ENCODE measurements at regions not wholly inside any gene's neighbourhood (a gene's known extent, or its start where the extent isn't known, plus 50 kb on each side); places are given as distances from the start of the nearest gene placed in this dataset.
"Not testable (repeated sequence)": the region's sequence is repeated elsewhere in the genome, so short reads cannot be mapped to it uniquely, and the experiment has no call there.

DNA sequence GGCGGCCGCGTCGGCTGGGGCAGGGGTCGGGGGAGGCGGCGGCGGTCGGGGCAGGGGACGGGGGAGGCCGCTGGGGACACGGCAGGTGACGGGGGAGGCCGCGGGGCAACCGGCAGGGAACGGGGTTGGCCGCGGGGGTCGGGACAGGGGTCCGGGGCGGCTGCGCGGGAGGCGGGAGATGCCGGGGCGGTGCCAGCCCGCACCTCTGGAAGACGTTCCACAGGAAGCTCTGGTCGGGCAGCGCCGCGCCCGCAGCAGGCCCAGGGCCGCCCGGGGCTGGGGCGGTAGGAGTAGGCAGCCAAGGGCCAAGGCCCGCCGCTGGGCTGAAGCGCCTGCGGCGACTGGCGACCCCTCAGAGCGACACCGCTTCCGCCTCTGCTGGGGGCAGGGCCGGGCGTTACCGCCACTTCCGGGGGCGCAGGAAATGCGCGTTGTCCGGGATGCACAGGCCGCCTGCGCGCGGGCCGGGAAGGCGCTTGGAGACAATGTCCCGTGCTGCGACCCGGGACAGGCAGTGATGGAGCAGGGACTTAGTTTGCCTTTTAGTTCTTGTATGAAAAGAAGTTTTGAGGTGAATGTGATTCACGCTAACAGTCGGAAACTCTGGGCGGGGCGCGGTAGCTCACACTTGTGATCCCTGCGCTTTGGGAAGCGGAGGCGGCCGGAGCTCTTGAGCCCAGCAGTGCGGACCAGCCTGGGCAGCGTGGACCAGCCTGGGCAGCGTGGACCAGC, 110.0 kb upstream of the LPCAT1 start (continued):
- TF ChIP-seq, protein P1, sequence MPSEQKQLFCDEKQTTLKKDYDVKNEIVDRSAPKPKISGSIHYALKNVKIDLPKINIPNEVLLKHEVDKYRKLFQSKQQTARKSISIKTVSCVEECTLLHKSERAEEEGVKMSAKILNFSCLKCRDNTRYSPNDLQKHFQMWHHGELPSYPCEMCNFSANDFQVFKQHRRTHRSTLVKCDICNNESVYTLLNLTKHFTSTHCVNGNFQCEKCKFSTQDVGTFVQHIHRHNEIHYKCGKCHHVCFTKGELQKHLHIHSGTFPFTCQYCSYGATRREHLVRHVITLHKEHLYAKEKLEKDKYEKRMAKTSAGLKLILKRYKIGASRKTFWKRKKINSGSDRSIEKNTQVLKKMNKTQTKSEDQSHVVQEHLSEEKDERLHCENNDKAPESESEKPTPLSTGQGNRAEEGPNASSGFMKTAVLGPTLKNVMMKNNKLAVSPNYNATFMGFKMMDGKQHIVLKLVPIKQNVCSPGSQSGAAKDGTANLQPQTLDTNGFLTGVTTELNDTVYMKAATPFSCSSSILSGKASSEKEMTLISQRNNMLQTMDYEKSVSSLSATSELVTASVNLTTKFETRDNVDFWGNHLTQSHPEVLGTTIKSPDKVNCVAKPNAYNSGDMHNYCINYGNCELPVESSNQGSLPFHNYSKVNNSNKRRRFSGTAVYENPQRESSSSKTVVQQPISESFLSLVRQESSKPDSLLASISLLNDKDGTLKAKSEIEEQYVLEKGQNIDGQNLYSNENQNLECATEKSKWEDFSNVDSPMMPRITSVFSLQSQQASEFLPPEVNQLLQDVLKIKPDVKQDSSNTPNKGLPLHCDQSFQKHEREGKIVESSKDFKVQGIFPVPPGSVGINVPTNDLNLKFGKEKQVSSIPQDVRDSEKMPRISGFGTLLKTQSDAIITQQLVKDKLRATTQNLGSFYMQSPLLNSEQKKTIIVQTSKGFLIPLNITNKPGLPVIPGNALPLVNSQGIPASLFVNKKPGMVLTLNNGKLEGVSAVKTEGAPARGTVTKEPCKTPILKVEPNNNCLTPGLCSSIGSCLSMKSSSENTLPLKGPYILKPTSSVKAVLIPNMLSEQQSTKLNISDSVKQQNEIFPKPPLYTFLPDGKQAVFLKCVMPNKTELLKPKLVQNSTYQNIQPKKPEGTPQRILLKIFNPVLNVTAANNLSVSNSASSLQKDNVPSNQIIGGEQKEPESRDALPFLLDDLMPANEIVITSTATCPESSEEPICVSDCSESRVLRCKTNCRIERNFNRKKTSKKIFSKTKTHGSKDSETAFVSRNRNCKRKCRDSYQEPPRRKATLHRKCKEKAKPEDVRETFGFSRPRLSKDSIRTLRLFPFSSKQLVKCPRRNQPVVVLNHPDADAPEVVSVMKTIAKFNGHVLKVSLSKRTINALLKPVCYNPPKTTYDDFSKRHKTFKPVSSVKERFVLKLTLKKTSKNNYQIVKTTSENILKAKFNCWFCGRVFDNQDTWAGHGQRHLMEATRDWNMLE (tag by site-specific recombination; conservative IDR thresholded peaks at IDR 0.05; ENCODE audit: low read depth) = peak; percentile 57
- TF ChIP-seq OVOL3 (tag by site-specific recombination; IDR thresholded peaks at IDR 0.05) (0 out of 2 replicates have a peak, but pooled peaks have one; percentile 24), ZSCAN30 (tag by site-specific recombination; IDR thresholded peaks at IDR 0.05) (peak; percentile 53; the same call in 1 of the 2 replicates), ZNF146 (tag by site-specific recombination; IDR thresholded peaks at IDR 0.05) (0 out of 2 replicates have a peak, but pooled peaks have one; percentile 25)
- TF ChIP-seq, protein P2, sequence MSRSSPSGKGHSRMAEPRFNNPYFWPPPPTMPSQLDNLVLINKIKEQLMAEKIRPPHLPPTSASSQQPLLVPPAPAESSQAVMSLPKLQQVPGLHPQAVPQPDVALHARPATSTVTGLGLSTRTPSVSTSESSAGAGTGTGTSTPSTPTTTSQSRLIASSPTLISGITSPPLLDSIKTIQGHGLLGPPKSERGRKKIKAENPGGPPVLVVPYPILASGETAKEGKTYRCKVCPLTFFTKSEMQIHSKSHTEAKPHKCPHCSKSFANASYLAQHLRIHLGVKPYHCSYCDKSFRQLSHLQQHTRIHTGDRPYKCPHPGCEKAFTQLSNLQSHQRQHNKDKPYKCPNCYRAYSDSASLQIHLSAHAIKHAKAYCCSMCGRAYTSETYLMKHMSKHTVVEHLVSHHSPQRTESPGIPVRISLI (tag by site-specific recombination; IDR thresholded peaks at IDR 0.05) = no peak

DNA sequence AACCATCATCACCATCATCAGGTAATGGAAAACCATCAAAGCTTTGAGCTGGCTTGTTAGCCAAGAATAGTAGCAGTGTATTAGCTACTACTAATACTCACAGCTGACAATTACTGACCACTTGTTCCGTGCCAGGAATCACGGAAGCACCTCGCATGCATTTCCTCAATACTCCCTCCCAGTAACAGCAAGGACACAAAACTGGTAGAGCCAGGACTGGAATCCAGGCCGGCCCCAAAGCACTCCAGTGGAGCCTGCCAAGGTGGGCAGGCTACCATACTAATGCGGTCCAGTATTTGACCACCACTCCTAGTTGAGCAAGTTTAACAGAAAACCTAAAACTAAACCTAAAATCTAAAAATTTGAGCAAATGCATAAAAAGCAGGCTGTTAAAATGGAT, 107.2 kb upstream of the LPCAT1 start:
- H3K36me3 ChIP-seq (ENCODE audit: control insufficient read depth in 2 of 2, insufficient read depth in 1 of 2, low read length in 2 of 2) = peaks cover 0 to 24% of the 10 kb centered on the region in 2 experiments; a peak in 1 of 3 replicates
- H3K27ac ChIP-seq (ENCODE audit: extremely low read depth, low read depth, low read length); H3K9me3 ChIP-seq (ENCODE audit: control insufficient read depth, insufficient read depth, low read depth, low read length); H3K4me3 ChIP-seq (ENCODE audit: low read depth, low read length); H3K4me1 ChIP-seq (ENCODE audit: control insufficient read depth, insufficient read depth, low read length); CTCF ChIA-PET; POLR2A ChIA-PET: not testable (repeated sequence)

DNA sequence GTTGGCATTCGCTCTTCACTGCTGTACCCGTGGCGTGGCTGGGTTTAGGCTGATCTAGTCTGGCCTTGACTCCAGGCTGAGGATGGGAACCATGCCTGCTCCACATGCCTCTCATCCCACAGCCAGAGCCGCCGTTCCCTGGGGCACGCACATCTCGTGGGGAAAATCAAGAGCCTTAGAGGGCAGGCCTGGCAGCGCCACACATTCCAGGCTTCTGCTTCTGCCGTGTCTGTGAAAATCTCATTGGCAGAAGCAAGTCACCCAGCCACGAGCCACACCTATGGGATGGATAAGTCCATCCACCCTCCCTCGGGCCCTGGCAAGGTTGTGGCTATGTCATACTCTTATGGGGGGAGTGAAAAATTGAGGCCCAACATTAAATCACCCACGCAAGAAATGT, 102.6 kb upstream of the LPCAT1 start:
- H3K27ac ChIP-seq (ENCODE audit: extremely low read depth, low read depth, low read length); CTCF ChIA-PET; POLR2A ChIA-PET; H3K4me1 ChIP-seq (ENCODE audit: control insufficient read depth, insufficient read depth, low read length); H3K9me3 ChIP-seq (ENCODE audit: control insufficient read depth, insufficient read depth, low read depth, low read length); H3K4me3 ChIP-seq (ENCODE audit: low read depth, low read length): not testable (repeated sequence)
- peaks cover 0 to 24% of the 10 kb centered on the region in 2 experiments; a peak in 1 of 3 replicates for H3K36me3 ChIP-seq (ENCODE audit: control insufficient read depth in 2 of 2, insufficient read depth in 1 of 2, low read length in 2 of 2)

DNA sequence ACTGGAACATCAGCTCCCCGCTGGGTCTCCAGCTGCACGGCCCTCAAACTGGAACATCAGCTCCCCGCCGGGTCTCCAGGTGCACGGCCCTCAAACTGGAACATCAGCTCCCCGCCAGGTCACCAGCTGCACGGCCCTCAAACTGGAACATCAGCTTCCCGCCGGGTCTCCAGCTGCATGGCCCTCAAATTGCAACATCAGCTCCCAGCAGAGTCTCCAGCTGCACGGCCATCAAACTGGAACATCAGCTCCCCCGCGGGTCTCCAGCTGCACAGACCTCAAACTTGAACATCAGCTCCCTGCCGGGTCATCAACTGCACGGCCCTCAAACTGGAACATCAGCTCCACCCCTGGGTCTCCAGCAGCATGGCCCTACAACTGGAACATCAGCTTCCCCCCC, 95.8 kb upstream of the LPCAT1 start:
- H3K36me3 ChIP-seq (ENCODE audit: control insufficient read depth in 2 of 2, insufficient read depth in 1 of 2, low read length in 2 of 2); H3K4me3 ChIP-seq (ENCODE audit: low read depth, low read length); H3K4me1 ChIP-seq (ENCODE audit: control insufficient read depth, insufficient read depth, low read length); H3K27ac ChIP-seq (ENCODE audit: extremely low read depth, low read depth, low read length); H3K9me3 ChIP-seq (ENCODE audit: control insufficient read depth, insufficient read depth, low read depth, low read length): not testable (repeated sequence)
- ChIA-PET CTCF (interaction anchor here (0.6 to 0.7 kb wide), 3 partner anchors 21 to 475 kb away, joined by 3 to 4 read pairs (median 4); no protein-coding TSS in a partner anchor), POLR2A (interaction anchor here (0.7 to 0.8 kb wide), 2 partner anchors 25 to 106 kb away, joined by 3 read pairs; no protein-coding TSS in a partner anchor)

DNA sequence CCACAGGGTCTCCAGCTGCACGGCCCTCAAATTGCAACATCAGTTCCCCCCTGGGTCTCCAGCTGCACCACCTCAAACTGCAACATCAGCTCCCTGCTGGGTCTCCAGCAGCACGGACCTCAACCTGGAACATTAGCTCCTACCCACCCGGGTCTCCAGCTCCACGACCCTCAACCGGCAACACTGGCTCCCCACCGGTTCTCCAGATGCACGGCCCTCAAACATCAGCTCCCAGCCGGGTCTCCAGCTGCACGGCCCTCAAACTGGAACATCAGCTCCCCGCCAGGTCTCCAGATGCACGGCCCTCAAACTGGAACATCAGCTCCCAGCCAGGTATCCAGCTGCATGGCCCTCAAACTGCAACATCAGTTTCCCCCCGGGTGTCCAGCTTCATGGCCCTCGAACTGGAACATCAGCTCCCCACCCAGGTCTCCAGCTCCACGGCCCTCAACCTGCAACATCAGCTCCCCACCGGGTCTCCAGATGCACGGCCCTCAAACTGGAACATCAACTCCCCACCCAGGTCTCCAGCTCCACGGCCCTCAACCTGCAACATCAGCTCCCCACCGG, 94.6 kb upstream of the LPCAT1 start:
- CTCF ChIA-PET = interaction anchor here (2.2 kb wide), 1 partner anchor 27 kb away, joined by 5 read pairs; no protein-coding TSS in a partner anchor
- not testable (repeated sequence) for H3K9me3 ChIP-seq (ENCODE audit: control insufficient read depth, insufficient read depth, low read depth, low read length); H3K4me3 ChIP-seq (ENCODE audit: low read depth, low read length); H3K27ac ChIP-seq (ENCODE audit: extremely low read depth, low read depth, low read length); H3K36me3 ChIP-seq (ENCODE audit: control insufficient read depth in 2 of 2, insufficient read depth in 1 of 2, low read length in 2 of 2); H3K4me1 ChIP-seq (ENCODE audit: control insufficient read depth, insufficient read depth, low read length)
- POLR2A ChIA-PET = interaction anchor here (1.0 to 1.9 kb wide), 2 partner anchors 16 to 24 kb away, joined by 3 to 4 read pairs; no protein-coding TSS in a partner anchor

DNA sequence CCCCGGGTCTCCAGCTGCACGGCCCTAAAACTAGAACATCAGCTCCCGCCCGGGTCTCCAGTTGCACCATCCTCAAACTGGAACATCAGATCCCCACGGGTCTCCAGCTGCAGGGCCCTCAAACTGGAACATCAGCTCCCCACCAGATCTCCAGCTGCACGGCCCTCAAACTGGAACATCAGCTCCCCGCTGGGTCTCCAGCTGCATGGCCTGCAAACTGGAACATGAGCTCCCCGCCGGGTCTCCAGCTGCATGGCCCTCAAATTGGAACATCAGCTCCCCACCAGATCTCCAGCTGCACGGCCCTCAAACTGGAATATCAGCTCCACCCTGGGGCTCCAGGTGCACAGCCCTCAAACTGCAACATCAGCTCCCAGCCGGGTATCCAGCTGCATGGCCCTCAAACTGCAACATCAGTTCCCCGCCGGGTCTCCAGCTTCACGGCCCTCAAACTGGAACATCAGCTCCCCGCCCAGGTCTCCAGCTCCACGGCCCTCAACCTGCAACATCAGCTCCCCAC, 93.5 kb upstream of the LPCAT1 start:
- H3K4me1 ChIP-seq (ENCODE audit: control insufficient read depth, insufficient read depth, low read length); H3K27ac ChIP-seq (ENCODE audit: extremely low read depth, low read depth, low read length); H3K36me3 ChIP-seq (ENCODE audit: control insufficient read depth in 2 of 2, insufficient read depth in 1 of 2, low read length in 2 of 2); H3K9me3 ChIP-seq (ENCODE audit: control insufficient read depth, insufficient read depth, low read depth, low read length); H3K4me3 ChIP-seq (ENCODE audit: low read depth, low read length): not testable (repeated sequence)
- ChIA-PET POLR2A (interaction anchor here (1.9 kb wide), 1 partner anchor 23 kb away, joined by 4 read pairs; no protein-coding TSS in a partner anchor), CTCF (interaction anchor here (2.2 kb wide), 1 partner anchor 28 kb away, joined by 5 read pairs; no protein-coding TSS in a partner anchor)

DNA sequence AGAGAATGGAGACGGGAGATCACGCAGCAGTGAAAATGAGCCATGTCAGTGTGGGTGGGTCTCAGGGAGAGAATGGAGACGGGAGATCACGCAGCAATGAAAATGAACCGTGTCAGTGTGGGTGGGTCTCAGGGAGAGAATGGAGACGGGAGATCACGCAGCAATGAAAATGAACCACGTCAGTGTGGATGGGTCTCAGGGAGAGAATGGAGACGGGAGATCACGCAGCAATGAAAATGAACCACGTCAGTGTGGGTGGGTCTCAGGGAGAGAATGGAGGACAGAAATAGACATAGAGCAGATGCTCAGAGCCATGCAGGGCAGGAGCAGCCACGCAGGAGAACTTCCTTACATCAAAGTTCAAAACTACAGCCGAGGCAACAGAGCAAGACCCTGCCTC, 89.8 kb upstream of the LPCAT1 start:
- H3K9me3 ChIP-seq (ENCODE audit: control insufficient read depth, insufficient read depth, low read depth, low read length); H3K36me3 ChIP-seq (ENCODE audit: control insufficient read depth in 2 of 2, insufficient read depth in 1 of 2, low read length in 2 of 2); H3K4me1 ChIP-seq (ENCODE audit: control insufficient read depth, insufficient read depth, low read length); POLR2A ChIA-PET; H3K27ac ChIP-seq (ENCODE audit: extremely low read depth, low read depth, low read length); CTCF ChIA-PET; H3K4me3 ChIP-seq (ENCODE audit: low read depth, low read length): not testable (repeated sequence)

DNA sequence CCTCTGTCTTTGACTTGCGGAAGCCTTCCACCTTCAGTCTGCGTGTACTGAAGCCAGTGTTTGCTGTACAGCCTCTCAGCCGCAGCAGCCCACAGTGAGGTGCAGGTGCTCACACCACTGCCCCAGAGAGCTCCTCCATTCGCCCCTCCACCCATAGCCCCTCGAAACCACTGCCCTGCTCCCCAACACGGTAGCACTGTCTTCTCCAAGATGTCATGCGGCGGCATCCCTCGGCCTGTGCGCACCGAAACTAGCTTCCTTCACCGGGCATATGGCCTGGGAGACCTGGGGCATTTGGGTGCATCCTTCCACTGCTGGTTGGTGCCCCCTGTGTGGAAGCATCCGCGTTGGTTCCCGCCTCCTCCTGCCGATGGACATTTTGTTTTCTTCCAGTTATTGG, 86.8 kb upstream of the LPCAT1 start:
- H3K9me3 ChIP-seq (ENCODE audit: control insufficient read depth, insufficient read depth, low read depth, low read length); H3K36me3 ChIP-seq (ENCODE audit: control insufficient read depth in 2 of 2, insufficient read depth in 1 of 2, low read length in 2 of 2); POLR2A ChIA-PET; H3K4me1 ChIP-seq (ENCODE audit: control insufficient read depth, insufficient read depth, low read length); CTCF ChIA-PET; H3K27ac ChIP-seq (ENCODE audit: extremely low read depth, low read depth, low read length); H3K4me3 ChIP-seq (ENCODE audit: low read depth, low read length): not testable (repeated sequence)

Measured in HEK293 (cell line).